NCI-H1694 (cell line): ENCODE measurements at regions not wholly inside any gene's neighbourhood (a gene's known extent, or its start where the extent isn't known, plus 50 kb on each side); places are given as distances from the start of the nearest gene placed in this dataset.

Experiments
- DNase-seq: peaks from one replicate; lab custom pipeline; 2025; lab: John Stamatoyannopoulos, UW

GRCh38 chr2:2993172-2993692 lies 384.4 kb downstream of the EIPR1 start:
- DNase-seq = no peak

- DNase-seq = no peak
Observed at GRCh38 chr2:2992634-2993033, 385.0 kb downstream of the EIPR1 start.

- no peak for DNase-seq
Observed at GRCh38 chr2:2985020-2985419, 392.6 kb downstream of the EIPR1 start.

GRCh38 chr2:2981000-2981399 lies 396.6 kb downstream of the EIPR1 start:
- no peak for DNase-seq

- no peak for DNase-seq
Observed at GRCh38 chr2:2974982-2975381, 402.6 kb downstream of the EIPR1 start.

- no peak for DNase-seq
Observed at GRCh38 chr2:2960441-2961133, 417.0 kb downstream of the EIPR1 start.

- DNase-seq = no peak
Observed at GRCh38 chr2:2950403-2950952, 427.1 kb downstream of the EIPR1 start.

- no peak for DNase-seq
Observed at GRCh38 chr2:2947406-2947805, 430.2 kb downstream of the EIPR1 start.

- no peak for DNase-seq
Observed at GRCh38 chr2:2942906-2943305, 434.7 kb downstream of the EIPR1 start.

GRCh38 chr2:2942225-2942624 lies 435.4 kb downstream of the EIPR1 start:
- DNase-seq = no peak

GRCh38 chr2:2941205-2941604 lies 436.4 kb downstream of the EIPR1 start:
- no peak for DNase-seq

GRCh38 chr2:2940702-2941101 lies 436.9 kb downstream of the EIPR1 start:
- no peak for DNase-seq

GRCh38 chr2:2940061-2940460 lies 437.6 kb downstream of the EIPR1 start:
- DNase-seq = no peak

- DNase-seq = no peak
Observed at GRCh38 chr2:2939078-2939795, 438.4 kb downstream of the EIPR1 start.

GRCh38 chr2:2938481-2938880 lies 439.1 kb downstream of the EIPR1 start:
- DNase-seq = no peak

GRCh38 chr2:2935445-2936149 lies 442.0 kb downstream of the EIPR1 start:
- DNase-seq = no peak

GRCh38 chr2:2933426-2933825 lies 444.2 kb downstream of the EIPR1 start:
- no peak for DNase-seq

- DNase-seq = no peak
Observed at GRCh38 chr2:2932692-2933305, 444.8 kb downstream of the EIPR1 start.

GRCh38 chr2:2932189-2932588 lies 445.4 kb downstream of the EIPR1 start:
- DNase-seq = no peak

GRCh38 chr2:2931318-2932075 lies 446.1 kb downstream of the EIPR1 start:
- DNase-seq = no peak

GRCh38 chr2:2930841-2931240 lies 446.8 kb downstream of the EIPR1 start:
- no peak for DNase-seq

- DNase-seq = no peak
Observed at GRCh38 chr2:2926858-2927175, 450.8 kb downstream of the EIPR1 start.
